Putamen (tissue), 1 donor: ENCODE measurements at regions not wholly inside any gene's neighbourhood (a gene's known extent, or its start where the extent isn't known, plus 50 kb on each side); places are given as distances from the start of the nearest gene placed in this dataset.
"Not testable (repeated sequence)": the region's sequence is repeated elsewhere in the genome, so short reads cannot be mapped to it uniquely, and the experiment has no call there.

Experiments used
- DNase-seq: peaks from one replicate; pipeline ENCODE4 v3.0.0-alpha.2; 2016; ENCODE audit warnings: low spot score

DNA sequence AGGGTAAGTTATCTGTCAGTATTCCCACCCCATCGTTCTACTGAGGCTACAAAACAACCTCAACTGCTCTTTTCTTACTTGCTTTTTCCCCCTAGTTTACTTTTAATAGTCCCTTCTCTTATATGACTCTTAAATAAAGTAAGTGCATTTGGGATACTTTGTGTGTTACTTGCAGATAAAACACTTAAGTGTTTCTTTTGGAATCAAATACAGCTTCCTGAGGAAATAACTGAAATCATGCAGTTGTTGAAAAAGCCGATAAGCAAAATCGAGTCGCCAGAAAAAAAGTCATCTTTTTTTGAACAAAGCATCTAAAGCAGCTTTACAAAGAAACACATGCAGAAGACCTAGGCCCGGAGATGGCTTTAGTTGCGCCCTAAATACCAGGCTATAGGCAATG lies 53.5 kb upstream of the EPB41L4A start:
- DNase-seq: no peak

- DNase-seq: no peak
Measured at GRCh38 chr5:112473989-112474388, 54.9 kb upstream of the EPB41L4A start.

DNA sequence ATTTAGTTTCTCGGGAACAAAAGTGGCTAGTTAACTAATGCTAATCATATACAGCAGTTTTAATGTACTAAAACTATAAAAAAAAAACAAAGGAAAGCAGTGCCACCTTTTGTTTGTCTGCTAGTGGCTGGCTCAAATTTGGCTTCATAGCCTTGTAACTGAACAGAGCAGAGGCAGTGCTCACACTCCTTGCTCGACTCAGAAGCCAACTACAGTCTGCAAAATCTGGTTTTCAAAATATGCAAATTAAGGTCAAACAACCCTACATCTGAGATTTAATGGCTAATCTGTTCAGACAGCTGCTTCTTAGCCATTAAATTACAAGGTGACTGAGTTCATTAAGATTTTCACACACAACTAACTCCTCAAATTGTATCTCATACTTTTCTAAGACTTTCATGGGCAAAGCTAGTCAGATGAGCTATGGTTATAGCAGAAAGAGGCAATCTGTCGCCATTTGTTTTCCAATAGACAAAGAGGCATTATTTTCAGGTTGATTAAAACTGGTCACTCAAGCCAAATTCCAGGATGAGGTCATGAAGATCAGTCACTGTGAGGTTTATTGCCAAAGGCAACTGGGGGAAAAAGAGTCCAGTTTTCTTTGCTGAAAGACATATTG lies 56.8 kb upstream of the EPB41L4A start:
- DNase-seq: peak; percentile 77

DNA sequence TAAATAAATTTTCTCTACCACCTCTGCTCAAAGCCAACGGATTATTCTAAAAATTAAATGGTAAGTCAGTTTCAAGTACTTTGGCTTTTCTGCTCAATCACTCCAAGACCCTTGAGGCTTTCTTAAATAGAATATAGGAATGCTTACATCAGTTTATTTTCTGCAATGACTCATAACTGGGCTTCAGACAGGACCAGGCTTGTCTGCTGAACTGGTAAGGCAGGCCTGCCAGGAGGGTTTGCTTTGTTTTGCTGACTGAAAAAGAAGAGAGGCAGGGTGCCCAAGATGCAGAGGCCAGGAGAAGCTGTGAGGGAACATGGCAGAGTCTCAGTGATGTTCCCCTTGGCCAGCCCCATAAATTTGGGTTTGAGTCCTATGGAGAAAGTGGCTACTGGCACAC lies 60.3 kb upstream of the EPB41L4A start:
- DNase-seq: no peak

DNA sequence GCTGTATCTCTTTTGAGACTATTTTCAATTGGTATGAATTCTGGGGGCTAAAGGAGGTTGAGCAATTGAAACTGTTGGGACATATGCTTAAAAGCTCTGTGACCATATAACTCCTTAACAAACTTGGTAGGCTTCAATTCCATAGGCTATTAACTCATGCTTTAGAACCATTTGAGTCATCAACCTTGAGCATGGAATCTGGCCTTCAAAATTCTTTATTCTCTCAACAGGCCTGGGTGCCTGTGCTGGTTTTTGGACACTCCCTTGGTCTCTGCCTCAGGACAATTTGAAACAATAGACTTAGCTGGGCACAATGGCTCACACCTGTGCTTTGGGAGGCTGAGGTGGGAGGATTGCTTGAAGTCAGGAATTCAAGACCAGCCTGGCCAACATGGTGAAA lies 61.4 kb upstream of the EPB41L4A start:
- DNase-seq: no peak

DNA sequence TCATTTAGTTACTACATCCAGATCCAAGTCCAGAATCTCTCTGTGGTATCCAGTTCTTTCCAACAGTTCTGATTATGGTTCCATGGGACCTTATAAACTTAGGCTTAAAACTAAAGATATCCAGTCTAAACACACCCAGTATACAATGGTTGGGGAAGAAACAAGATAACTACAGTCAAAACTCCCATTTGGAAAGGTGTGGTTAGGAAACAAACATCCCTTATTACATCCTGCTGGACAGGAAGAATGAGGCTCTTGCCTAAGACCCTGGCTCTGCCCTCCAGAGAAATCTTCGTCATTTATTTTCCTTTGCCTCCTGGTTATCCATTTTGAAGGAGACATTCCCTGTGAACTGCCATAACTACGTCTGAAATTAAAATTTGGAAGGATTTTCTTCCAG lies 64.6 kb upstream of the EPB41L4A start:
- no peak for DNase-seq

- no peak for DNase-seq
Measured at GRCh38 chr5:112485934-112486355, 66.9 kb upstream of the EPB41L4A start.

DNA sequence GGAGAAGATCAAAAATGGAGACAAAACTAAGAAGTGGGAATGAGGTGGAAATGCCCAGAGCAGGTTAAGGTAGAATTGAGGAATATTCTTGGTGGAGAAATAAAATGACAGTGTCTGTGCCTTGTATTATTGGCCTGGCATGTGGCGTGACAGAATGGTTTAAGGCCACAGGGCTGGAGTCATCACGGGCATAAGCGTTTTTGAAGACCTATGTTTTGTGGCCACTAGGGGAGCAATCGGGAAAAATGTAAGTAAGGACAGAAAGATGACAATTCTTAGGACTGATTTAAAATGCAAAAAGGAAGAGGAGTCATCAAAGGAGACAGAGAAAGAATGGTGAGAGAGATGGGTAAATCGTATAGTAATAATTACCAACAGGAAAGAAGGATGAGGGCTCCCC lies 72.2 kb upstream of the EPB41L4A start:
- DNase-seq: no peak

DNA sequence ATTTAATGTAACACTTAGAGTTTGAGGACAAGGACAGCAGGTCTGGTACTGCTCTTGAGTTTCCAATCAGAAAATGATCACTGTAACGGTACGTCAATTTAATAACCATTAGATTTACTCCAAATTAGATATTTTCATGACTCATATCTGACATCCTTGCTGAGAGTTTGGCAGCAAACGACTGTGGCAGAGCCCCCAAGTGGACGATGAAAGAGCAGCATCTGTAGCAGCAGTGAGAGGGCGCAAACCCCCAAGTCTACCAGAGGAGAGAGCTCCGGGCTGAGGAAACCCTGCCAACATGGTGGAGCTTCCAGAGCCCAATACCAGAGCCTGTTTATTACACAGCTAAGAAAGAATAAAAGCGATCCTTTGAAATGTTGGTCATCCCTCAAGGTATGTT lies 73.2 kb upstream of the EPB41L4A start:
- peak; percentile 75 for DNase-seq

GRCh38 chr5:112503749-112504501 lies 84.8 kb upstream of the EPB41L4A start:
- not testable (repeated sequence) for DNase-seq

- DNase-seq: not testable (repeated sequence)
Measured at GRCh38 chr5:112509097-112509496, 90.0 kb upstream of the EPB41L4A start.

- DNase-seq: no peak
Measured at GRCh38 chr5:112511920-112512319, 92.8 kb upstream of the EPB41L4A start.

DNA sequence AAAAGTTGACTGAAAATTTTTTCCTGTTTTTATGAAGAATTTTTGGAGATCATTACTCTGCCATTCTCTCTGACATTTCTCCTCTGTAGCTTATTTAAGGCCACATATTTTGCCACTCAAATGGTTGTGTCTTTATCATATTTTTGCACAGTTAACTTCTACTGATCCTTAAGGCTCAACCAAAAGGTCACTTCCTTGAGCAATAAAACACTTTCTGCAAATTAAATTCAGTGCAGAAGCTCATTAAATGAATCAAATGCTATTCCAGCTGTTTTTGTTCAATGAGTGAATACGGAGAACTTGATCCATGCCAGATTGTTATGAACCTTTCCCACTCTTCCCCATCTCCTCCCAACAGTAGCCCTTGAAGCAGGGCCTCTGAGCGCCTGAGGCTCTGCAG lies 93.8 kb upstream of the EPB41L4A start:
- DNase-seq: no peak

DNA sequence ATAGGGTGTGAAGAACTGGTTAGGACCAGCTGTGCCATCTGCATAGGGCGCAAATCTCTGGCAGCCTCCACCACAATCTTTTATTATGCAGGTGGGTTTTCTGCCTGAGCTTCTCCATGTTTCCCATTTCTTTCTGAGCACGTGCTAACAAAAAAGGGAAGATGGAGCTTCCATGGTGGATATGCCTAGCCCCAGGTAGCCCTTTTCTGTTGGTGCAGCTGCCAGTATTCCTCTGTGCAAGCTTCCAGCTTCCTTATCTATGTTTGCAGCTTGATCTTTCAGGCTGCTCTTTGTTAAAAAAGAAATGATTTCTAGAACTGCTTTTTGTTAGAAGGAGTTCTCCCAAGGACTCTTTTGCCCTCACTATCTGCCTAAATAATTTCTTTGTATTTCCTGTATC lies 95.0 kb upstream of the EPB41L4A start:
- DNase-seq: no peak

GRCh38 chr5:112520474-112520873 lies 101.4 kb upstream of the EPB41L4A start:
- DNase-seq: not testable (repeated sequence)

GRCh38 chr5:112522891-112523673 lies 104.0 kb upstream of the EPB41L4A start:
- DNase-seq: not testable (repeated sequence)

DNA sequence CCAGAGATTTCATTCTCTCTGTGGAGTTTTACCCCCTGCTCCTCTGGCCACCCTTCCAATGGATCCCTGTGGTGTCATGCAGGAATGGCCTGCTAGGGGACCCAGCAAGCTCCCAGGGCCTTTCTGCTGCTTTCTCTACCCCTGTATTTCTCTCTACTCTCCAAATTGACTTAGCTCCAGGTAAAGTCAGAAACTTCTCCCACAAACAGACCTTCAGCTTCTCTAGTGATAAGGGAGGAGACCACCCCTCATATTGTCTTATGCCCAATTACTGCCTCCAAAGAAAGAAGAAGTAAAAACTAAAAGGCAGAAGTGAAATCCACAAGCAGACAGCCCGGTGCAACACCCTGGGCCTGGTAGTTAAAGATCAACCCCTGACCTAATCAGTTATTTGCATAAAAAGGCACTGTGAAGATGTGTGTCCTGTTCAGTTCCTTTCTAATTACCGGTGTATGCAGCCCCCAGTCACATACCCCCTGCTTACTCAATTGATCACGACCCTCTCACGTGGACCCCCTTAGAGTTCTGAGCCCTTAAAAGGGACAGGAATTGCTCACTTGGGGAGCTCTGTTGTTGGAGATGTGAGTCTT lies 104.7 kb upstream of the EPB41L4A start:
- DNase-seq: not testable (repeated sequence)

- DNase-seq: no peak
Measured at GRCh38 chr5:112525217-112525616, 106.1 kb upstream of the EPB41L4A start.

- no peak for DNase-seq
Measured at GRCh38 chr5:112528928-112529327, 109.9 kb upstream of the EPB41L4A start.

GRCh38 chr5:112529525-112529924 lies 110.4 kb upstream of the EPB41L4A start:
- DNase-seq: no peak

DNA sequence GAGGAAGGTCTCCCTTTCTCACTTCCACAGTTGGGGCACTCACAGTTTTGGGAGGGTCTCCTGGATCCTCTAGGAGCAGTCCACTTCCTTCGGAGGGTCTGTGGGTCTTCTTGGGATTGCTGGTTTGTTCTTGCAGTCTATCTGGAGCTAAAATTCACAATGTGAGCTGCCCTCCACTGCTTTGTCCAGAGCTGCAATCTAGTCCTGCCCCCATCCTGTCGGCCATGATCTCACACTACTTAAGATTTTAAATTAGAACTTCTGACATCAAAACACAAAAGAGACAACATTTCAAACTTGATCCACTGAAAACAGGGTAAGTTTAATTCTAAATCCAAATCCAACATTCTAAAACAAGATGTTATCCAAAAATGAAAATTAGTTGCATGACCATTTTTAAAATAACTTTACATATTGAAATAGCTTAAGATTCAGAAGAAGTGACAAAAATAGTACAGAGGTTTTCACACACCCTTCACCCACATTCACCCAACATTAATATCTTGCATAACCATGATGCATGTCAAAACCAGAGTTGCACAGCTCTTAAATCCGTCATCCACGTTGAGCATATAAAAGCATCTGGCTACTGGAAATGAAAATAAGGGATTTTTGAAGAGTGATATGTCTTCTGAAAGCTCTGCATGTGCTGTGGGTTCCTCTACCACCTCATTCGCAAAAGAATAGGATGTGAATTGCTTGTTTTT lies 113.7 kb upstream of the EPB41L4A start:
- DNase-seq: peak; percentile 65

DNA sequence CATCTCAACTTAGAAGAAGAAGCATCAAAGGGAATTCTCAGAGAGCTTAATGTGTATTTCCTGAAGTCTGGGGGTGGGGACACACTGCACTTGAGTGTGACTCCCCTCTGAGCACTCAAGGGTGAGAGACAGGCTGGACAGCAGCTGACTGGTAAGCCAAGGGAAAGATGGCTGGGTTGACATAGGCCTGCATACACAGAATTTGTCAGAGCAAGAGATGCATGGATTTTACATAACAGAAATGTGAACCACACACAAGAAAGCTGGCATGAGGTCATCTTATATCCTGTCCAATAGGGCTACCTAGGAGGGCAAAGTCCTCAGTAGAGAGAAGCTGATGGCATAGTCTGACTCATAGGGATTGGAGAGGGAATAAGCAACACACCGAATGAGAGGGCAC lies 114.3 kb upstream of the EPB41L4A start:
- DNase-seq: no peak
